Suprapubic skin (tissue), 4 donors: ENCODE measurements at regions not wholly inside any gene's neighbourhood (a gene's known extent, or its start where the extent isn't known, plus 50 kb on each side); places are given as distances from the start of the nearest gene placed in this dataset.

Source experiments
- DNase-seq, 2 donors: peaks; one replicate each; pipeline ENCODE4 v3.0.0-alpha.2; 2019; ENCODE audit warnings: low spot score in 2 of 2
- H3K27ac ChIP-seq: fragments of 200-600 bp; sonication (generic); one replicate; pipeline ENCODE4 v1.5.1; 2019
- H3K27me3 ChIP-seq: fragments of 200-600 bp; sonication (generic); one replicate; pipeline ENCODE4 v1.5.1; 2019
- H3K36me3 ChIP-seq: fragments of 200-600 bp; sonication (generic); one replicate; pipeline ENCODE4 v1.5.1; 2019
- H3K4me1 ChIP-seq: fragments of 200-600 bp; sonication (generic); one replicate; pipeline ENCODE4 v1.5.1; 2019
- H3K4me3 ChIP-seq: fragments of 200-600 bp; sonication (generic); one replicate; pipeline ENCODE4 v1.5.1; 2019; ENCODE audit warnings: mild to moderate bottlenecking
- H3K9me3 ChIP-seq: fragments of 200-600 bp; sonication (generic); one replicate; pipeline ENCODE4 v1.5.1; 2019
- EP300 ChIP-seq: sonication (generic); formaldehyde crosslinking; IDR thresholded peaks from one replicate; pipeline ENCODE4 v1.6.1; 2017; ENCODE audit warnings: antibody characterized with exemption
- POLR2A ChIP-seq, 2 donors: fragments of 450-650 bp; IDR thresholded peaks; one replicate each; pipeline ENCODE4 v1.6.1; 2017; ENCODE audit warnings: antibody characterized with exemption in 2 of 2, mild to moderate bottlenecking in 2 of 2, moderate library complexity in 2 of 2
- POLR2AphosphoS5 ChIP-seq, 3 donors: sonication (generic); formaldehyde crosslinking; IDR thresholded peaks; one replicate each; pipeline ENCODE4 v1.6.1; 2017; ENCODE audit warnings: antibody characterized with exemption in 3 of 3
- WGBS: methylation state at CpG from one replicate; pipeline ENCODE4 v1.1.5; 2018; 5-methylcytosine and 5-hydroxymethylcytosine counted together
- TF ChIP-seq, protein P1 (sequence below), 2 donors: fragments of 200-600 bp in 1 of 2; fragments of 450-650 bp in 1 of 2; sonication (generic) in 1 of 2; IDR thresholded peaks; one replicate each; pipeline ENCODE4 v1.5.1; 2016 to 2019; ENCODE audit warnings: antibody characterized with exemption in 2 of 2, mild to moderate bottlenecking in 1 of 2, moderate library complexity in 1 of 2

DNA sequence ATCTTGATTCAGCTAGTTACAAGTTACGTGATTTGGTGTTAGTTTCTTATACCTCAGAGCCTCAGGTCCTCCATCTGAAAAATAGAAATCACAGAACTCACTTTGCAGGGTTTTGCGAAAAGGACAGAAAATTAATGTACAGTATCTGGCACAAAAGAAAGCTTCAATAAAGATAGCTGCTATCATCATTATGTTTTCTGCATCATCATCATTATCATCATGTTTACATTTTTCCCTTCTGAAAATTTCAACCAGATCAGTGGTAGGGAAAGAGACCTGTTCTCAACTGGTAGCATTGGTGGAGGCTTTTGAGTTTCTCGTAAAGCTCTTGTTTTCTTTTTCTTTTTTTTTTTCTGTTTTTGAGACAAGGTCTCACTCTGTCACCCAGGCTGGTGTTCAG is 174.7 kb upstream of the PBX1 start:
- 93% methylated on average over 3 of the region's 3 CpGs for WGBS
- no peak for TF ChIP-seq POLR2AphosphoS5 (IDR thresholded peaks at IDR 0.05)
- TF ChIP-seq, protein P1, sequence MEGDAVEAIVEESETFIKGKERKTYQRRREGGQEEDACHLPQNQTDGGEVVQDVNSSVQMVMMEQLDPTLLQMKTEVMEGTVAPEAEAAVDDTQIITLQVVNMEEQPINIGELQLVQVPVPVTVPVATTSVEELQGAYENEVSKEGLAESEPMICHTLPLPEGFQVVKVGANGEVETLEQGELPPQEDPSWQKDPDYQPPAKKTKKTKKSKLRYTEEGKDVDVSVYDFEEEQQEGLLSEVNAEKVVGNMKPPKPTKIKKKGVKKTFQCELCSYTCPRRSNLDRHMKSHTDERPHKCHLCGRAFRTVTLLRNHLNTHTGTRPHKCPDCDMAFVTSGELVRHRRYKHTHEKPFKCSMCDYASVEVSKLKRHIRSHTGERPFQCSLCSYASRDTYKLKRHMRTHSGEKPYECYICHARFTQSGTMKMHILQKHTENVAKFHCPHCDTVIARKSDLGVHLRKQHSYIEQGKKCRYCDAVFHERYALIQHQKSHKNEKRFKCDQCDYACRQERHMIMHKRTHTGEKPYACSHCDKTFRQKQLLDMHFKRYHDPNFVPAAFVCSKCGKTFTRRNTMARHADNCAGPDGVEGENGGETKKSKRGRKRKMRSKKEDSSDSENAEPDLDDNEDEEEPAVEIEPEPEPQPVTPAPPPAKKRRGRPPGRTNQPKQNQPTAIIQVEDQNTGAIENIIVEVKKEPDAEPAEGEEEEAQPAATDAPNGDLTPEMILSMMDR (IDR thresholded peaks at IDR 0.05): no peak
- no peak for TF ChIP-seq POLR2A (IDR thresholded peaks at IDR 0.05)
- no peak for TF ChIP-seq EP300

DNA sequence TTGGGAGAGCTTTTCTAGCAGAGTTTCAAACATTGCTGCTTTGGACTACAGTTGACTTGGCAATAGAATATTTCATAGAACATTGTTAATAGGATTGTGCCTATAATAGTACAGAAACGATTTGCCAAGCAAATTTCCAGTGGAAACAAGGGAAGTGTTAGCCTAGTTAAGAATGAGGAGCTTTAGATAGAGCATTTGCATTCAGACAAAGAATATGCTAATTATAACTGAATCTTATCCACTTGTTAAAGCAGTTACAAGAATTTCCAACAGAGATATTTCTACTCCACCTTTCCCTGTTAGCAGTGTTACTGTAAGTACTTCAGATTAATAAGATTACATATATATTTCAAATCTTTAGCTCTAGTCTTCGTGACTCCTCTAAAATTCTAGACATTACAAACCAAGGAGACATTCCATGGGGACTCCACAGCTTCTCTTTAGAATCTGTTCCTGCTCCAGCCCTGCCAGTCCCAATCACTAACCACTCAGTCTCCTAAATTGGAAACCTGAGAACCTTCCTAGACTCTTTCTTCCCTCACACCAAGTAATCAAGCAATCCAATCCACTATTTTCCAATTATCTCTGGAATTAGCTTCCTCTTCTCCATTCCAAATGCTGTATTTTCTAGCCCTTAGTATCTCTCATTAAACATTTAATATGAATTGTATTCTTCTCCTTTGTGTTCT is 141.8 kb upstream of the PBX1 start:
- 59% methylated on average over 2 of the region's 2 CpGs for WGBS
- Histone ChIP-seq H3K36me3 (no peaks in the 10 kb centered on the region), H3K9me3 (no peaks in the 10 kb centered on the region), H3K27me3 (no peaks in the 10 kb centered on the region), H3K4me1 (no peaks in the 10 kb centered on the region), H3K27ac (no peak overlapping the region), H3K4me3 (no peak overlapping the region)
- DNase-seq: no peak
- TF ChIP-seq POLR2A (IDR thresholded peaks at IDR 0.05) (no peak), POLR2AphosphoS5 (IDR thresholded peaks at IDR 0.05) (no peak), EP300 (no peak)
- TF ChIP-seq, protein P1 (IDR thresholded peaks at IDR 0.05): no peak

More for the DNA sequence above, 174.7 kb upstream of the PBX1 start:
- H3K4me1 ChIP-seq: no peaks in the 10 kb centered on the region
- H3K36me3 ChIP-seq: no peaks in the 10 kb centered on the region
- no peaks in the 10 kb centered on the region for H3K9me3 ChIP-seq
- no peaks in the 10 kb centered on the region for H3K27me3 ChIP-seq
- H3K27ac ChIP-seq: no peak overlapping the region
- DNase-seq: no peak
- H3K4me3 ChIP-seq: no peak overlapping the region

DNA sequence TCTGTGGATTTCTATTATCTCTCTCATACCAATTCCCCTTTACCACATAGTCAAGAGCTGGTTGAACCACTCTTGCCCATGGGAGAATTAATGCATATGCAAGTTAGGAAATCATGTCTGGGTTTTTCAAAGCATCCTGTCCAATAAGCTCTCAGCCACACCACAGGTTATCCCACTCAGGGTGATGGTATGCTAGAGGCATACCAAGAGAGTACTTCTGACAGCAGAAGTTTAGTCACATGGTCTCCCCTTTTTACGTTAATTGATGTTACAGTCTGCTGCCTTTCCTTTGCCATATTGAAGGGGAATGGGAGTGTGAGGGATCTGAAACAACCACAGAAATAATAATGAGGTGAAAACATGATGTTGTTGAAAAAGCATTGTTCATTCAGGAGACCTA is 135.8 kb upstream of the PBX1 start:
- Histone ChIP-seq H3K27me3 (no peaks in the 10 kb centered on the region), H3K9me3 (no peaks in the 10 kb centered on the region), H3K4me3 (no peak overlapping the region), H3K4me1 (no peaks in the 10 kb centered on the region), H3K36me3 (no peaks in the 10 kb centered on the region), H3K27ac (no peak overlapping the region)
- no peak for TF ChIP-seq POLR2AphosphoS5 (IDR thresholded peaks at IDR 0.05)
- TF ChIP-seq POLR2A (IDR thresholded peaks at IDR 0.05): no peak
- no peak for TF ChIP-seq EP300
- TF ChIP-seq, protein P1 (IDR thresholded peaks at IDR 0.05): no peak
- no peak for DNase-seq
- WGBS: 89% methylated on average over 1 of the region's 1 CpG

DNA sequence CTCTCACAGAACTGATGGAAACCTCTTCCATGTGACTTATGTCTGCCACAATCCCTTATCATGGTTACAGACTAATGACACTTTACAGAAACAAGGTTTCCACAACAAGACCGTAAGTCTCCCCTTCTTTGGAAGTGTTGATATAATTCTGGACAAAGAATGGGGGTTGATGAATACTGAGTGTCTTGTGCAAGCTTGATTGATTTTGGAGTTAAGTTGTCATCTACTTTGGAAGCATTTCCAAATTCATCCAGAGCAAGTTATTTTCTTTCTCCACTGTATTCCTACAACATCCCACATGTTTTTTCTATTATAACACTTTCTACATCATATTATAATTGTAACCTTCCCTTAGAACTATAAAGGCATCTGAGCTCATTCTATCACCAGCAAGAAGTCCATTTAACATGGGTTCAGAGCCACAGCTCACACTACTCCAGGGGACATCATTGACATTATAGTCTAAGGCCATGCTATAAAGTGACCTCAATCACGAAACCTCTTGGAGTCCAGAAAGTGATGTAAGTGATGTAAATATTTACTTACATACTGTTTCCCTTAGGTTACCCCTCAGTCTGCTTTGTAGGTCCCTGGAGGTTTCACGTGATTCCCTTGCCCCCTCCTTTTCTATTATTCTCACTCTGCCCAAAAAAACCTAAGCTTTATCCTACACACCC is 125.7 kb upstream of the PBX1 start:
- TF ChIP-seq, protein P1 (IDR thresholded peaks at IDR 0.05): no peak
- TF ChIP-seq EP300: no peak
- no peaks in the 10 kb centered on the region for H3K4me1 ChIP-seq
- 72% methylated on average over 3 of the region's 3 CpGs for WGBS
- no peak for DNase-seq
- no peak overlapping the region for H3K4me3 ChIP-seq
- no peaks in the 10 kb centered on the region for H3K36me3 ChIP-seq
- H3K9me3 ChIP-seq: no peaks in the 10 kb centered on the region
- no peaks in the 10 kb centered on the region for H3K27me3 ChIP-seq
- H3K27ac ChIP-seq: no peak overlapping the region

DNA sequence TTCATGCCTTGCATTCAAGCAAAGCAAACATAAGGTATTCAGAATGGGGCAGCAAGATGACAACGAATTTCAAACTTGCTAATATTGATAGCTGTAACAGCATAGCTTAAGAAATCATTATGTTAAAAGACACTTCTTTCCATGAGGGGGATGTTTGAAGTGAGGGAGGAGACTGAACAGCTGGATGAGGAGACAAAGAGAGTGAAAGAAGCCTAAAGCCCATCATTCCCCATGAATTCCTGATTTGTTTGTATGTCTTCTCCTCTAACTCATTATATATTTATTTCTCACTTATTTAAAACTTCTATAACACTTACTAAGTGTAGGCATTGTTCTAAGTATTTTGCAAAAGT is 125.2 kb upstream of the PBX1 start:
- DNase-seq: no peak
- TF ChIP-seq POLR2AphosphoS5 (IDR thresholded peaks at IDR 0.05): no peak
- TF ChIP-seq EP300: no peak
- TF ChIP-seq, protein P1 (IDR thresholded peaks at IDR 0.05): no peak
- no peak for TF ChIP-seq POLR2A (IDR thresholded peaks at IDR 0.05)
- WGBS: 59% methylated on average over 1 of the region's 1 CpG
- Histone ChIP-seq H3K4me1 (no peaks in the 10 kb centered on the region), H3K36me3 (no peaks in the 10 kb centered on the region), H3K9me3 (no peaks in the 10 kb centered on the region), H3K4me3 (no peak overlapping the region), H3K27ac (no peak overlapping the region), H3K27me3 (no peaks in the 10 kb centered on the region)
